HCT116 (cell line): ENCODE measurements at regions not wholly inside any gene's neighbourhood (a gene's known extent, or its start where the extent isn't known, plus 50 kb on each side); places are given as distances from the start of the nearest gene placed in this dataset.

Experiments
- ATAC-seq: fragments of 200-7000 bp; cut with Tn5 transposase; 2 replicates; pipeline ENCODE4 v1.9.1; 2020; ENCODE audit warnings: mild to moderate bottlenecking, moderate library complexity
- BruUV-seq: library from RNA; stranded (reverse); fragments of 400-500 nt; replicated peaks from 2 replicates; lab custom pipeline; 2021; lab: Mats Ljungman, UMichigan
- CTCF ChIA-PET: fragments of 300-600 bp; sonication (Branson Sonifier 250); formaldehyde crosslinking; loops from one replicate; lab custom pipeline; 2021; ENCODE audit warnings: antibody characterized with exemption; lab: Charles Lee
- POLR2A ChIA-PET: fragments of 300-600, 350-600 bp; sonication (Branson Sonifier 250); formaldehyde crosslinking; loops from one replicate; lab custom pipeline; 2021; ENCODE audit warnings: antibody characterized with exemption; lab: Charles Lee
- RAD21 ChIA-PET, 2 experiments: fragments of 300-600 bp; sonication (Branson Sonifier 250); formaldehyde crosslinking; loops; one replicate each; lab custom pipeline; 2023; ENCODE audit warnings: low total read pairs in 2 of 2; ENCODE audit not compliant: uncharacterized antibody in 2 of 2, unreplicated experiment in 2 of 2, low non-redundant PET in 1 of 2; lab: Charles Lee
- DNase-seq: peaks from one replicate; pipeline ENCODE4 v3.0.0-alpha.2; 2010; ENCODE audit warnings: low read depth, low spot score
- H2AFZ ChIP-seq: fragments of 200-600 bp; shearing (Covaris generic), sonication (generic); 2 replicates; pipeline ENCODE4 v1.6.1; 2017; ENCODE audit warnings: low read depth, mixed run types, mixed read lengths, antibody characterized with exemption, low read length; ENCODE audit not compliant: poor library complexity, severe bottlenecking
- H3K27ac ChIP-seq: 2 replicates; pipeline ENCODE4 v1.5.1; 2012; ENCODE audit warnings: low read depth, low read length
- H3K27me3 ChIP-seq: fragments of 200-600 bp; sonication (generic); 2 replicates; pipeline ENCODE4 v1.6.1; 2016; ENCODE audit warnings: mixed run types, low read length, mixed read lengths; ENCODE audit not compliant: insufficient read depth
- H3K36me3 ChIP-seq, 2 experiments: fragments of 200-500 bp in 1 of 2; fragments of 200-600 bp in 1 of 2; sonication (Bioruptor generic) in 1 of 2; sonication (generic) in 1 of 2; 2 replicates each; pipeline versions ENCODE4 v1.5.1 to v1.6.1; 2014 to 2016; ENCODE audit warnings: low read length in 2 of 2, inconsistent platforms in 1 of 2, mixed read lengths in 1 of 2, mixed run types in 1 of 2; ENCODE audit not compliant: insufficient read depth in 2 of 2, control insufficient read depth in 1 of 2
- H3K4me1 ChIP-seq, 2 experiments: fragments of 200-600 bp in 1 of 2; sonication (generic) in 1 of 2; 2 replicates each; pipeline versions ENCODE4 v1.5.1 to v1.6.1; 2012 to 2017; ENCODE audit warnings: low read length in 2 of 2, inconsistent platforms in 1 of 2, mild to moderate bottlenecking in 1 of 2, mixed read lengths in 1 of 2, mixed run types in 1 of 2, moderate library complexity in 1 of 2; ENCODE audit not compliant: insufficient read depth in 2 of 2, control insufficient read depth in 1 of 2
- H3K4me2 ChIP-seq: fragments of 200-600 bp; sonication (generic); 2 replicates; pipeline ENCODE4 v1.6.1; 2017; ENCODE audit warnings: mixed run types, low read length, mixed read lengths
- H3K4me3 ChIP-seq, 2 experiments: fragments of 200-600 bp in 1 of 2; sonication (generic) in 1 of 2; replicated peaks in 1 of 2; 2 replicates each; pipeline ENCODE4 v1.5.1; 2011 to 2016; ENCODE audit warnings: low read length in 2 of 2, control low read depth in 1 of 2, low read depth in 1 of 2, mild to moderate bottlenecking in 1 of 2, mixed read lengths in 1 of 2, mixed run types in 1 of 2
- H3K79me2 ChIP-seq: fragments of 200-600 bp; sonication (generic); 2 replicates; pipeline ENCODE4 v1.6.1; 2017; ENCODE audit warnings: mild to moderate bottlenecking, mixed run types, low read length, moderate library complexity, mixed read lengths; ENCODE audit not compliant: insufficient read depth
- H3K9ac ChIP-seq: fragments of 200-600 bp; sonication (generic); 2 replicates; pipeline ENCODE4 v1.6.1; 2016; ENCODE audit warnings: low read length, mixed read lengths
- H3K9me2 ChIP-seq: fragments of 200-600 bp; sonication (generic), shearing (Covaris generic); 2 replicates; pipeline ENCODE4 v1.6.1; 2017; ENCODE audit warnings: mixed run types, mild to moderate bottlenecking, moderate library complexity; ENCODE audit not compliant: insufficient read depth
- H3K9me3 ChIP-seq, 2 experiments: fragments of 200-500 bp in 1 of 2; fragments of 200-600 bp in 1 of 2; sonication (Bioruptor generic) in 1 of 2; sonication (generic) in 1 of 2; 2 replicates each; pipeline ENCODE4 v1.6.1; 2014 to 2017; ENCODE audit warnings: low read length in 2 of 2, mixed read lengths in 2 of 2, inconsistent platforms in 1 of 2, low read depth in 1 of 2, mild to moderate bottlenecking in 1 of 2, mixed run types in 1 of 2, moderate library complexity in 1 of 2; ENCODE audit not compliant: control insufficient read depth in 1 of 2, insufficient read depth in 1 of 2
- H4K20me1 ChIP-seq: fragments of 200-600 bp; sonication (generic), shearing (Covaris generic); 2 replicates; pipeline ENCODE4 v1.6.1; 2017; ENCODE audit warnings: mixed run types, mild to moderate bottlenecking, moderate library complexity; ENCODE audit not compliant: insufficient read depth
- ATF3 ChIP-seq: IDR thresholded peaks from 2 replicates; pipeline ENCODE4 v1.6.1; 2012
- CBX3 ChIP-seq: IDR thresholded peaks from 2 replicates; pipeline ENCODE4 v1.6.1; 2012; ENCODE audit warnings: low read depth
- ELF1 ChIP-seq: IDR thresholded peaks from 2 replicates; pipeline ENCODE4 v1.6.1; 2012; ENCODE audit warnings: low read depth, borderline replicate concordance
- EZH2 ChIP-seq: fragments of 200-600 bp; sonication (generic); IDR thresholded peaks from 2 replicates; pipeline ENCODE4 v1.6.1; 2017; ENCODE audit warnings: antibody characterized with exemption, mixed run types
- EZH2phosphoT487 ChIP-seq: fragments of 200-600 bp; IDR thresholded peaks from 2 replicates; pipeline ENCODE4 v1.6.1; 2018; ENCODE audit warnings: antibody characterized with exemption, borderline replicate concordance
- FOSL1 ChIP-seq: IDR thresholded peaks from 2 replicates; pipeline ENCODE4 v1.6.1; 2012; ENCODE audit warnings: low read depth
- SRF ChIP-seq: IDR thresholded peaks from 2 replicates; pipeline ENCODE4 v1.6.1; 2012; ENCODE audit warnings: low read depth
- TCF7L2 ChIP-seq: IDR thresholded peaks from 2 replicates; pipeline ENCODE4 v1.7.0; 2011; ENCODE audit warnings: borderline replicate concordance, inconsistent platforms; ENCODE audit not compliant: insufficient read depth, insufficient read length; ENCODE audit errors: extremely low read depth
- YY1 ChIP-seq: IDR thresholded peaks from 2 replicates; pipeline ENCODE4 v1.6.1; 2011; ENCODE audit warnings: low read length, low read depth, moderate library complexity, mild to moderate bottlenecking; ENCODE audit not compliant: insufficient replicate concordance; ENCODE audit errors: extremely low read depth
- ZBTB33 ChIP-seq: IDR thresholded peaks from 2 replicates; pipeline ENCODE4 v1.6.1; 2011; ENCODE audit warnings: mild to moderate bottlenecking, low read length, moderate library complexity; ENCODE audit not compliant: insufficient replicate concordance; ENCODE audit errors: extremely low read depth
- intact Hi-C: fragments of 100-400 bp; cut with micrococcal nuclease; formaldehyde crosslinking; loops from 2 replicates; pipeline ENCODE4 v1.10.0; 2022

- H3K27me3 ChIP-seq = no peaks in the 10 kb centered on the region
- H3K4me3 ChIP-seq = no peak overlapping the region
- DNase-seq (no peak), ATAC-seq (no peak)
- H3K9me2 ChIP-seq = no peaks in the 10 kb centered on the region
- H3K79me2 ChIP-seq = no peaks in the 10 kb centered on the region
- no peaks in the 10 kb centered on the region for H4K20me1 ChIP-seq
- peaks cover 0 to 9% of the 10 kb centered on the region in 2 experiments; a peak in 2 of 4 replicates for H3K4me1 ChIP-seq
- no peak overlapping the region for H3K27ac ChIP-seq
- ChIA-PET RAD21 (no interaction called here), POLR2A (no interaction called here), CTCF (no interaction called here)
- no peaks in the 10 kb centered on the region for H3K9me3 ChIP-seq
- H3K4me2 ChIP-seq = no peak overlapping the region
- BruUV-seq = no TSS peak
- no peak overlapping the region for H3K9ac ChIP-seq
- TF ChIP-seq ATF3 (no peak), CBX3 (no peak), EZH2phosphoT487 (no peak), ELF1 (no peak), ZBTB33 (no peak), YY1 (no peak)
- intact Hi-C loops = no loop called here
- no peak overlapping the region for H2AFZ ChIP-seq
- H3K36me3 ChIP-seq = no peaks in the 10 kb centered on the region
Observed at GRCh38 chr1:65526049-65526556, 105.6 kb downstream of the LEPR start.

- no peaks in the 10 kb centered on the region for H3K79me2 ChIP-seq
- no peak overlapping the region for H3K9ac ChIP-seq
- no peak overlapping the region for H2AFZ ChIP-seq
- H3K9me2 ChIP-seq = no peaks in the 10 kb centered on the region
- H3K27ac ChIP-seq = no peak overlapping the region
- no peaks in the 10 kb centered on the region for H3K9me3 ChIP-seq
- CTCF ChIA-PET = no interaction called here
- no peak overlapping the region for H3K4me3 ChIP-seq
- H3K4me2 ChIP-seq = no peak overlapping the region
- ATAC-seq (no peak), DNase-seq (no peak)
- H3K4me1 ChIP-seq = peaks cover 0 to 9% of the 10 kb centered on the region in 2 experiments; a peak in 2 of 4 replicates
- TF ChIP-seq ZBTB33 (no peak), EZH2 (no peak), SRF (no peak), FOSL1 (no peak), YY1 (no peak), TCF7L2 (no peak)
- H3K36me3 ChIP-seq = no peaks in the 10 kb centered on the region
- no TSS peak for BruUV-seq
- no peaks in the 10 kb centered on the region for H4K20me1 ChIP-seq
- intact Hi-C loops = no loop called here
- POLR2A ChIA-PET = no interaction called here
- RAD21 ChIA-PET = no interaction called here
- no peaks in the 10 kb centered on the region for H3K27me3 ChIP-seq
Observed at GRCh38 chr1:65527190-65527589, 106.7 kb downstream of the LEPR start.
